Progenitor cell of endocrine pancreas (in vitro differentiated cells): ENCODE measurements at regions not wholly inside any gene's neighbourhood (a gene's known extent, or its start where the extent isn't known, plus 50 kb on each side); places are given as distances from the start of the nearest gene placed in this dataset.

Experiments used
- DNase-seq: peaks from one replicate; pipeline ENCODE4 v3.0.0; 2021; ENCODE audit warnings: low spot score; ENCODE audit not compliant: unreplicated experiment
- H3K27ac Mint-ChIP-seq: 2 replicates; pipeline ENCODE4 v1.8.0; 2021; ENCODE audit warnings: mild to moderate bottlenecking, moderate library complexity, mixed read lengths
- H3K27me3 Mint-ChIP-seq: 2 replicates; pipeline ENCODE4 v1.8.0; 2021; ENCODE audit warnings: mixed read lengths
- H3K36me3 Mint-ChIP-seq: 2 replicates; pipeline ENCODE4 v1.8.0; 2022; ENCODE audit warnings: mixed read lengths; ENCODE audit not compliant: insufficient read depth
- H3K4me1 Mint-ChIP-seq: 2 replicates; pipeline ENCODE4 v1.8.0; 2021; ENCODE audit warnings: low read depth, mixed read lengths
- H3K4me3 Mint-ChIP-seq: 2 replicates; pipeline ENCODE4 v1.8.0; 2021; ENCODE audit warnings: low read depth, mild to moderate bottlenecking, moderate library complexity, mixed read lengths
- H3K9me3 Mint-ChIP-seq: 2 replicates; pipeline ENCODE4 v1.8.0; 2021; ENCODE audit warnings: low read depth, mixed read lengths
- TF ChIP-seq, protein P1 (sequence below): fragments of 200-600 bp; sonication (generic); IDR thresholded peaks from one replicate; pipeline ENCODE4 v1.5.0; 2021; ENCODE audit warnings: antibody characterized with exemption, mild to moderate bottlenecking; ENCODE audit not compliant: unreplicated experiment

DNA sequence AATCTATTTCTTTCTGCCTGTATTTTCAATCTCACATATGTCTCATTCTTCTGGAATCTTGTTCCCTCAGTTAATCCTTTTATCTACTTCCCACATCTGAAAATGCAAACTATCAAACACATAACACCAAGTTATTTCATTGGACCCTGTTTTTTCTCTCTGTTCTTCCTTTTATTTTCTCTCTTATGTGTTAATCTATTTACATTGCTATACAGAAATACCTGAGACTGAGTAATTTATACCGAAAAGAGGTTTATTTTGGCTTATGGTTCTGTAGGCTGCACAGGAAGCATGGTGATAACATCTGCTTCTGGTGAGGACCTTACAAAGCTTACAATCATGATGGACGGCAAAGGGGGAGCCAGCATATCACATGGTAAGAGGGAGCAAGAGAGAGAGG is 247.6 kb downstream of the TGFB2 start:
- Mint-ChIP-seq H3K4me3 (no peak overlapping the region), H3K27ac (no peak overlapping the region), H3K36me3 (no peaks in the 10 kb centered on the region), H3K4me1 (peaks cover 12% of the 10 kb centered on the region), H3K9me3 (peaks cover 9% of the 10 kb centered on the region), H3K27me3 (no peaks in the 10 kb centered on the region)
- TF ChIP-seq, protein P1, sequence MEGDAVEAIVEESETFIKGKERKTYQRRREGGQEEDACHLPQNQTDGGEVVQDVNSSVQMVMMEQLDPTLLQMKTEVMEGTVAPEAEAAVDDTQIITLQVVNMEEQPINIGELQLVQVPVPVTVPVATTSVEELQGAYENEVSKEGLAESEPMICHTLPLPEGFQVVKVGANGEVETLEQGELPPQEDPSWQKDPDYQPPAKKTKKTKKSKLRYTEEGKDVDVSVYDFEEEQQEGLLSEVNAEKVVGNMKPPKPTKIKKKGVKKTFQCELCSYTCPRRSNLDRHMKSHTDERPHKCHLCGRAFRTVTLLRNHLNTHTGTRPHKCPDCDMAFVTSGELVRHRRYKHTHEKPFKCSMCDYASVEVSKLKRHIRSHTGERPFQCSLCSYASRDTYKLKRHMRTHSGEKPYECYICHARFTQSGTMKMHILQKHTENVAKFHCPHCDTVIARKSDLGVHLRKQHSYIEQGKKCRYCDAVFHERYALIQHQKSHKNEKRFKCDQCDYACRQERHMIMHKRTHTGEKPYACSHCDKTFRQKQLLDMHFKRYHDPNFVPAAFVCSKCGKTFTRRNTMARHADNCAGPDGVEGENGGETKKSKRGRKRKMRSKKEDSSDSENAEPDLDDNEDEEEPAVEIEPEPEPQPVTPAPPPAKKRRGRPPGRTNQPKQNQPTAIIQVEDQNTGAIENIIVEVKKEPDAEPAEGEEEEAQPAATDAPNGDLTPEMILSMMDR, result no peak
- no peak for DNase-seq

DNA sequence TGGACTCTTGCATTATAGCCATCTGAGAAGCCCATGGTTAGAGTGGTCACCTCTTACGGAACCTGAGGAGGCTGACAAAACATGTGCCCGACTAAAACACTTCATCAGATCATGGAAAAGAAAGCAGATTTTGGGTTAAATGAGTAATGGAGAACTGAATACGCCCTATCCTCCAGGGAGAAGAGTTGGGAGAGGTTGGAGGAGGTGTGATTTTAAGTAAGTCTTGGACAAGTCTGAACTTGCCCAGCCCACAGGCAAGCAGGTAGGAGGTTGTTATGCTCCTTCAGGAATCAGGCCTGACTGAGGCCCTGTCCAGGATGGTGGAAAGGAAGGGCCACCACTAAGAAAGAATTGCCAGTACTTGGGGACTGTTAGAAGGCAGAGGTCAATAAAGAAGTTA is 255.8 kb downstream of the TGFB2 start:
- peaks cover 3% of the 10 kb centered on the region for H3K27me3 Mint-ChIP-seq
- no peaks in the 10 kb centered on the region for H3K4me1 Mint-ChIP-seq
- H3K27ac Mint-ChIP-seq, result no peak overlapping the region
- H3K36me3 Mint-ChIP-seq, result no peaks in the 10 kb centered on the region
- H3K4me3 Mint-ChIP-seq, result no peak overlapping the region
- H3K9me3 Mint-ChIP-seq, result peaks cover 19% of the 10 kb centered on the region
- DNase-seq, result no peak
- TF ChIP-seq, protein P1, result no peak

DNA sequence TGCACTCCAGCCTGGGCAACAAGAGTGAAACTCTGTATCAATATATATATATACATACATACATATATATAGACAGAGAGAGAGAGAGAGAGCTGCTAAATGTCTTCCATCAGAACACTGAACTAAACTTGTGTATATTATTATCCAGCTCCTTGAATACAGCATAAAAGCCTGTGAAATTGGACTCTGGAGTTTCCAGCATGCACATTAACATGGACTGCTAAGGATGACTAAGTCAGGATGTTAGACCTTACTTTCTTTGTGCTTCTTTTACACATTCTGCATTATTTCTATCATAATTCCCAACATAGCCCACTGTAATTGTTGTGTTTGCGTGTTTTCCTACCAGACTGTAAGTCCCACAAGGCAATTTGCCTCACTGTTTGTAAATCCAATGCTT is 259.1 kb downstream of the TGFB2 start:
- no peaks in the 10 kb centered on the region for H3K27me3 Mint-ChIP-seq
- DNase-seq, result no peak
- H3K27ac Mint-ChIP-seq, result no peak overlapping the region
- no peaks in the 10 kb centered on the region for H3K4me1 Mint-ChIP-seq
- TF ChIP-seq, protein P1, result no peak
- no peak overlapping the region for H3K4me3 Mint-ChIP-seq
- H3K9me3 Mint-ChIP-seq, result peaks cover 19% of the 10 kb centered on the region
- H3K36me3 Mint-ChIP-seq, result peaks cover 2% of the 10 kb centered on the region

- H3K27me3 Mint-ChIP-seq, result no peaks in the 10 kb centered on the region
- peaks cover 1% of the 10 kb centered on the region for H3K4me1 Mint-ChIP-seq
- no peak for DNase-seq
- peaks cover 23% of the 10 kb centered on the region for H3K9me3 Mint-ChIP-seq
- H3K27ac Mint-ChIP-seq, result no peak overlapping the region
- TF ChIP-seq, protein P1, result no peak
- no peak overlapping the region for H3K4me3 Mint-ChIP-seq
- peaks cover 2% of the 10 kb centered on the region for H3K36me3 Mint-ChIP-seq
Observed at GRCh38 chr1:218611916-218612585, 266.9 kb downstream of the TGFB2 start.

GRCh38 chr1:218613105-218613504 is 268.0 kb downstream of the TGFB2 start:
- peaks cover 2% of the 10 kb centered on the region for H3K36me3 Mint-ChIP-seq
- no peaks in the 10 kb centered on the region for H3K27me3 Mint-ChIP-seq
- no peak overlapping the region for H3K27ac Mint-ChIP-seq
- H3K4me3 Mint-ChIP-seq, result no peak overlapping the region
- no peak for DNase-seq
- H3K9me3 Mint-ChIP-seq, result peaks cover 19% of the 10 kb centered on the region
- TF ChIP-seq, protein P1, result no peak
- H3K4me1 Mint-ChIP-seq, result peaks cover 1% of the 10 kb centered on the region
